Daoy (cell line): ENCODE measurements at regions not wholly inside any gene's neighbourhood (a gene's known extent, or its start where the extent isn't known, plus 50 kb on each side); places are given as distances from the start of the nearest gene placed in this dataset.
"Not testable (repeated sequence)": the region's sequence is repeated elsewhere in the genome, so short reads cannot be mapped to it uniquely, and the experiment has no call there.

Experiments used
- DNase-seq: peaks from one replicate; pipeline ENCODE4 v3.0.0-alpha.2; 2015; ENCODE audit warnings: low read depth

DNA sequence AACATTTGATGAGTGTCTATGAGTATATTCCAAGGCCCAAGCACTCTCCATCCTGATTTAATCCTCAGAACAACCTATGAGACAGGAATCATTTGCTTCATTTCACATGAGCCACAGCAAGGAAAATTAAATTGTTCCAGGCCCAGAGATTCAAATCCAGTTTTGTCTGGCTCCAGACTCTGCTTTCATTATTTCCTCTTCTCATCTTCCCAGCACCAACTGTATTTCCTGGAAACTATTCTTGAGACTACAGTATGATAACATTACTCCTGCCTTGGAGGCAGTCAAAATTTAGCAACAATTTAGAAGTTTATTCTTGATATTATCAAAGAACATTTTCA lies 194.5 kb downstream of the ZNF608 start:
- no peak for DNase-seq

DNA sequence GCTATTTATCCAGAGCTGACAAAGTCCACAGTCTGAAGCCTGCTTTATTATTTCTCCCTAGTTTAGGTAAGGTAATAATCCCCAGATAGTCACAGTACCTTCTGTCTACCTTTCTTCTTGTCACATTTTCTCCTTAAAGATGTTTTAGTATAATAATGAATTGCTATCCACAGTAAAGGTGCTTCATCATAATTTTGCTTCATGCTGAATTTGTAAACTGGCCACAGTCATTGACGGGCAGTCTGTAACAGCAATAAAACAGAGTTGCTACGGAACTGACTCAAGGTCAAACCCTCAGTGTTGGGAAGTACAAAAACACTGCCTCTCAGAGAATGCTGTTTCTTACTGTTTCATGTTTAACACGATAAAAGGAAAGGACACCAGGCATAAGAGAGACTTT lies 195.7 kb downstream of the ZNF608 start:
- no peak for DNase-seq

DNA sequence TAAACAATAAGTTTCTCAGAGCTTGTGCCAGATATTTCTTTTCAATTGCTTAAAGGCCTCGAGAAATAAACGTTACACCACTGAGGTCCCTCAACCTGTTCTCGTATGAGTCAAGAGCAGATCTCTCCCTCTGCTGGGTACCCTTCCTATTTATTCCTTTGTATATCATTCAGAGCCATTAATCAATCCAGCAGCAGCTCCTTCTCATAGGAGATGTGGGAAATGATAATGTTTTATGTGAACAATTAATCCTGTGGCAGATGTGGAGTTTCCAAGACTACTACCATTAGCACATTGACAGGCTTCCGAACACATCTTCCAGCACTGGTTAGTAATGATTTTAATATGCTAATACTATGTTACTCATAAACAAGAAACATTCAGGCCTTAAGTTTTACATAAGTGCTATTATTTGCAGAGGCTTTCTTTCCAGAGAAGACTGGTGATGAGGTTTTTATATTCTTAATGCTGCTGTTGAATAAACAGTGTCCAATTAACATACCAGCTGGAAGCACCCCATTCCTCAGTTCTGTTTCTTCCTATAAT lies 196.5 kb downstream of the ZNF608 start:
- no peak for DNase-seq

GRCh38 chr5:124546643-124547042 lies 199.8 kb downstream of the ZNF608 start:
- DNase-seq: peak; percentile 11

GRCh38 chr5:124544366-124545055 lies 201.9 kb downstream of the ZNF608 start:
- DNase-seq: peak; percentile 46

DNA sequence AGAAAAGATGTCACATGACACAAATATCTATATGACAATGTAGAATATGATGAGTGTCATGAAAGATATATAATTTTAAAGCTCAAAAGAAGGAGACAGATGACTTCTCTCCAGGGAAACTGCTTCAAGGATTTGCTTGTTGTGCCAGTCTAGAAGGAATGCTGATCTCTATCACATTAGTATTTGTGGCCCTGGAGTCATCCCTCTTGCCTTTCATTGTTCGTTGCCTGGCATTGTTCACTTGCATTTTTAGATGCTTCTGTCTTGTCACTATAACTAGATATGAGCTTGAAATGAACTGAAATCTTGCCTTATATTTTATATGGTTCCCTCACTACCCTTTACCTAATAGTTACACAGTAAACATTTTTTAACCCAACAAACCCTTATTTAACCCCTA lies 207.5 kb downstream of the ZNF608 start:
- DNase-seq: no peak

- no peak for DNase-seq
These were observed 208.2 kb downstream of the ZNF608 start for GRCh38 chr5:124538191-124538590.

GRCh38 chr5:124537522-124537921 lies 208.9 kb downstream of the ZNF608 start:
- DNase-seq: no peak

DNA sequence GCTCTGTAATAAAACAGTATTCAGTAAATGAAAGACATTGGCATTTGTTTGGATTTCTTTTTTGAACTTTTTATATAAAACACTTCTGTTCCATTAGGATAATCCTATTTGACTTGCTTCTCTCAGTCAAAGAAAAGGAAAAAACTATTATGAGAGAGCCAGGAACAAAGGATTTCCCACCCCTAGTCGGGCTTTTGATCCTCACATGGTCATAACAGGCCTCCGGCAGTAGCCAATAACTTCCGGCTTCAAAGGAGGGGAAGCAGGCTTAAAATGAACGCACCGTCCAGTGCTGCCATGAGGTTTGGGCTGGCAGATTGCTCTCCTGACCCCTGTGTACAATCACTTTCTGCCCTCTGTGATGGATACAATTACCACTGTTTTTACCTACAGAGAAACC lies 209.3 kb downstream of the ZNF608 start:
- no peak for DNase-seq

DNA sequence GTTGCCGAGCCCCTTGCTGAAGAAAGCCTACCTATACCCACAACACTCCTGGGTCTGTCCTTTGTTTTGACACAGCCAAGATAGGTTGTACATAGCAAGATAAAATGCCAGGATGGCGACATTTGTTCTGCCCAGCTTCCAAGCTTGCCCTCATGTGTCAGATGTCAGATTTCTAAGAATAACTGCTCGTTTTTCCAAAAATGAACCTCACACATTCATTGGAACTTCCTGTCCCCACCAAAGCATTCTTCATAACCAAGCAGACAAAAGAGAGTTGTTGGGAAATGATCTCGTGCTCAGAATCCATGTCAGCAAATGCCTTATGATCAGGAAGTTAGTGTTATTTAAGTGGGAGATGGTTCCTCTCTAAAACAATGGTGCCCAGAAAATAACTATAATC lies 210.1 kb downstream of the ZNF608 start:
- DNase-seq: no peak

- DNase-seq: no peak
These were observed 215.5 kb downstream of the ZNF608 start for GRCh38 chr5:124530916-124531315.

- peak; percentile 47 for DNase-seq
These were observed 217.6 kb downstream of the ZNF608 start for GRCh38 chr5:124528838-124529237.

GRCh38 chr5:124527220-124527991 lies 219.0 kb downstream of the ZNF608 start:
- peak; percentile 14 for DNase-seq

DNA sequence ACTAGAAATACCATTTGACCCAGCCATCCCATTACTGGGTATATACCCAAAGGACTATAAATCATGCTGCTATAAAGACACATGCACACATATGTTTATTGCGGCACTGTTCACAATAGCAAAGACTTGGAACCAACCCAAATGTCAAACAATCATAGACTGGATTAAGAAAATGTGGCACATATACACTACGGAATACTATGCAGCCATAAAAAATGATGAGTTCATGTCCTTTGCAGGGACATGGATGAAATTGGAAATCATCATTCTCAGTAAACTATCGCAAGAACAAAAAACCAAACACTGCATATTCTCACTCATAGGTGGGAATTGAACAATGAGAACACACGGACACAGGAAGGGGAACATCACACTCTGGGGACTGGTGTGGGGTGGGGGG lies 220.4 kb downstream of the ZNF608 start:
- not testable (repeated sequence) for DNase-seq

- DNase-seq: no peak
These were observed 221.7 kb downstream of the ZNF608 start for GRCh38 chr5:124524552-124525232.

- DNase-seq: no peak
These were observed 222.5 kb downstream of the ZNF608 start for GRCh38 chr5:124523897-124524296.

DNA sequence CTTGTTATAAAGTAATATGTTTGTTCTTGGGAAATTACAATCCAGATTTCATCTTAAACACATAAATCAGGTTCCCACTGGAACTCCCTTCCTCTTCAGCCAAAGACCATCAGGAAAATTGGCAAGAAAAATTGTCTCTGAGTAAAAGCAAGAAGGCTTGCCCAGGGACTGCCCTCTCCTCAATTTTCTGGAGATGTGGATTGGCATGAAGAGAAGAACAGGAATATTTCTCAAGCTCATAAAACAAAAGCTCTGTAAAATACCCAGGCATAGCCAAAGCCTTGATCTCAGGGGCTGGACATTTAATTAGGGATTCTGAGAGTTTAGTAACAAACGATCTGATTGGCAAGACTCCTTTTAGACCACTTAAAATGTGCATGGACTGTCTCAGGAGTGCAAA lies 223.4 kb downstream of the ZNF608 start:
- DNase-seq: no peak

GRCh38 chr5:124521461-124522230 lies 224.8 kb downstream of the ZNF608 start:
- no peak for DNase-seq

DNA sequence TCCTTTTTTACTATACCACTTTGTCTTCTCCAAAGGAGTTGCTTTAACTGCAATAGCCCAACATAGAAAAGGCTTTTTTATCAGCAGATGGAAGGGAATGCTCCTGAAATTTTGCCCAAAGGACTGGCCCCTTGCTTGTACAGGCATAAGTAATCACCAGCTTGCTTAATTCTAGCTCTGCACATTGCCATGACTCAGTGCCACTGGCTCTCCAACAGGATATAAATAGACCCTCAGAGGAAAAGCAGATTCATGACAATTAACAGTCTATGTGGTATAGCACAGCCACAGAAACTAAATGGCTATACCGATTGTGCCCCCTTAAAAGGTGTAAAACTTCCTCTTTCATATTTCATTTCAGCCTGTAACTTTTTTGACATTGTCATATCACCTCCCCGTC lies 227.0 kb downstream of the ZNF608 start:
- peak; percentile 57 for DNase-seq

DNA sequence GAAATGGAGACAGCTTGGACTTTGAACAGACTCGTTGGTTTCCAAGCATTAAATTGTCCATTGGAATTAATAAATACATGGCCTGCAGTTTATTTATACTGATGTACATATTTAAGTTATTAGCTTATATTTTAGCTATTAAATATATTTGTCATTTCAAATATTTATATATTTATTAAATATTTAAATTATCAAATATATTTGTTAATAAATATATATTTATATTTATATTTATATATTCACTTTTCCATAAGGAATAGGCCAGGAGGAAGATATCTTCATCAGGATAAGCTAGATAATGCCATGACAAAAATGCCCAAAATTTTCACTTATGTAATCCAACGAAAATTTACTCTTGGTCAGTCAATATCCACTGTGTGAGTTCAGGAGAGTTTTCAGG lies 229.9 kb downstream of the ZNF608 start:
- no peak for DNase-seq

DNA sequence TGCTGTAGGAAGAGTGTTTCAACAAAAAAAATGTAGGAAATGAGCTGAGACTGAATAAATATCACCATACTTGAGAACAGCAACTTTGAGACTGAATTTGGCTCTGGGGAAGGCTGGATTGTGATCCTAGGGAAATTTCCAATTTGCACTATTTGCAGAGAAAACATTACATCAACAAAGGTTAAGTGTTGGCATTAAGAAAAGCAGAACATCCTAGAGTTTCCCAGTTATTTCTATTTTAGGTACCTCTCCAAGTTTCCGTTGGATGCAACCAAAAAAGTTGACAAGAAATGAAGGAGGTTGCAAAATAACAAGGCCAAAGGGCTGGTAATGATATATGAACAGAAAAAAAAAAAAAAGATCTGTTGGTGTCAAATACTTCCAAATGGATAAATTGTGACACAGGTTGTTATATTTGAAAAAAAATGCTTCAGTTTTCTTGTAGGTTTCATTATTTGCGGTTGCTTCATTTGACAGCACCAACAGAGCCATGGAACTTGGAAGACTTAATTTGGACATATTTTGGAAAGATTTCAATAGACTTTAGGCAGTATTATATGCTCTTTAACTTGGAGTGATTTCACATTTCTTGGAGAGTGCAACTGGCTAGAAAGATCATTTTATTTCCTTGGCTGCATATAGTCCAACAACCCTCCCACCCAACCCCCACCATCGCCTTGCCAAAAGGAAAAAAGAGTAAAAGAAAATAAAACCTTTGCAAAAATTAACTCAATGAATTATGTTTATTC lies 230.8 kb downstream of the ZNF608 start:
- DNase-seq: no peak
